GM21825 (cell line): ENCODE measurements at regions not wholly inside any gene's neighbourhood (a gene's known extent, or its start where the extent isn't known, plus 50 kb on each side); places are given as distances from the start of the nearest gene placed in this dataset.

Experiments used
- ATAC-seq: cut with Tn5 transposase; IDR thresholded peaks from one replicate; pipeline ENCODE4 v1.9.1; 2021; ENCODE audit warnings: mild to moderate bottlenecking, moderate library complexity; ENCODE audit not compliant: unreplicated experiment

DNA sequence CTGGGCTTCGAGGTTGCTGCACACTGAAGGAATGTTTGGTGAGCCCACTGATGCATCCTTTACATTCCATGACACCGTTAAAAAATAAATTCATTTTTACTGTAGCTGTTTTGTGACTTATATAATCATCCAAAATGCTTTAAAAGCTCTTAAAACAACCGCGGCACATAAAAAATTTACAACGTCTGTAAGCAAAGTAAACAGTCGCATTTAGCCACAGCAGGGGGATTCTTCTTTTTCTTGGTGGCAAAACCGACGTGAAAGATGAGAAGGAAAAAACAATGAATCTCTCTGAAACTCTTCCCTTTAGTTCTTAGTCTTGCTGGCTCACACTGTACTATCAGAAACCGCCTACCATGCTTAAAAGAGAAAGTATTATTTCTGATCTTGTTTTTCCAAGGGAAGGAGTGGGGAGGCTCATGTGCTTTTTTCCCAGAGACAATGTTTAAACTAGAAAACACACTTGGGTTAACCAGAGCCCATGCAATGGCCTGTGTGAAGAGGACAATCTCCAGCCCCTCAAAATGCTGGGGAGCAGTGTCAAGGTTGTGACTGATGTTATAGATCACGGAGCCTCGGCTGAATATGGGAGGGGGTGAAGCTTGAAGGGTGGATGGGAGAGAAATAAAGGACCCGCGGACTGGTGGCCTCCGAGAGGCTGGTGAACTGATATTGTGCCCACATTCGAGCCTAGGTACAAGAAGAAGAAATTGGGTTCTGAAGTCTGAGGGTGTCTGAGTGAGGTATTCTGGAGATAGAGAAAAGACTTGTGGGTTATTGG, 91.1 kb downstream of the IRF8 start:
- ATAC-seq: no peak

GRCh38 chr16:85990861-85991301, 91.9 kb downstream of the IRF8 start:
- ATAC-seq: no peak

DNA sequence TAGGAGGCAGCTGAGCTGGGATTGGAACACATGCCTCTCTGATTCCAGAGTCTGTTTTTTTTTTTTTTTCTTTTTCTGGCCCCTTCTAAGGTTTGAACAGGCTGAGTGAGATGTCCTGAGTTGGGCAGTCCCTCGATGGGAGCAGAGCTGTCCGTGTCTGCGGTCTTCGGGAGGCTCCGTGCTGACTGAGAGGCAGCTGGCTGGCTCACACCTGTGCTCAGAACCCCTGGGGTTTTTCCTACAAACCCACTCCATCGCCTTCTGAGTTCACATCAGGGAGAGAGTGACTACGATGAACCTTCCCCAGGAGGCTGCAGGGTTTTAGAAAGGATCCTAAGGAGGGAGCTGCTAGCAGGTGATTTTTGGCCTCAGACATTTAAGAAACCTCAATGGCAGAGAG, 92.5 kb downstream of the IRF8 start:
- ATAC-seq: no peak

DNA sequence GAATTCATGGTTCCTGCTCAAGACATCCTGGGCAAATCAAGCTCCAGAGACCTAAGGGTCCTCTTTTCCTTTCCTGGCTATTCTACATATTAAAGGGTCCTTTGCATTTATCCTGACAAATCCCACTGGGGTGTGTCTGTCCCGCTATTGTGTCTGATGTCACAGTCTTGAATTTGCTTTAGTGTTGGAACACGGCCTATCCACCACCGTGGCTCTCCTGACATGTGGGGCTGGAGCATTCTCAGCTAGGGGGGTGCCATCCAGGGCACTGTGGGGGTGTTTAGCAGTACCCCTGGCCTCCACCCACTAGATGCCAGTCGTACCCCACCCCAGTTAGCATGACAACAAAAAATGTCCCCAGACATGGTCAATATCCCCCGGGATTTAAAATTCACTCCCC, 92.9 kb downstream of the IRF8 start:
- no peak for ATAC-seq

GRCh38 chr16:85992359-85992758, 93.4 kb downstream of the IRF8 start:
- no peak for ATAC-seq

GRCh38 chr16:85992779-85993178, 93.8 kb downstream of the IRF8 start:
- ATAC-seq: no peak

GRCh38 chr16:85994492-85995490, 95.8 kb downstream of the IRF8 start:
- ATAC-seq: no peak

- ATAC-seq: peak; percentile 41
These were observed 96.8 kb downstream of the IRF8 start for GRCh38 chr16:85995541-85996423.

- no peak for ATAC-seq
These were observed 97.9 kb downstream of the IRF8 start for GRCh38 chr16:85996843-85997242.

GRCh38 chr16:85998171-85998867, 99.4 kb downstream of the IRF8 start:
- ATAC-seq: no peak

DNA sequence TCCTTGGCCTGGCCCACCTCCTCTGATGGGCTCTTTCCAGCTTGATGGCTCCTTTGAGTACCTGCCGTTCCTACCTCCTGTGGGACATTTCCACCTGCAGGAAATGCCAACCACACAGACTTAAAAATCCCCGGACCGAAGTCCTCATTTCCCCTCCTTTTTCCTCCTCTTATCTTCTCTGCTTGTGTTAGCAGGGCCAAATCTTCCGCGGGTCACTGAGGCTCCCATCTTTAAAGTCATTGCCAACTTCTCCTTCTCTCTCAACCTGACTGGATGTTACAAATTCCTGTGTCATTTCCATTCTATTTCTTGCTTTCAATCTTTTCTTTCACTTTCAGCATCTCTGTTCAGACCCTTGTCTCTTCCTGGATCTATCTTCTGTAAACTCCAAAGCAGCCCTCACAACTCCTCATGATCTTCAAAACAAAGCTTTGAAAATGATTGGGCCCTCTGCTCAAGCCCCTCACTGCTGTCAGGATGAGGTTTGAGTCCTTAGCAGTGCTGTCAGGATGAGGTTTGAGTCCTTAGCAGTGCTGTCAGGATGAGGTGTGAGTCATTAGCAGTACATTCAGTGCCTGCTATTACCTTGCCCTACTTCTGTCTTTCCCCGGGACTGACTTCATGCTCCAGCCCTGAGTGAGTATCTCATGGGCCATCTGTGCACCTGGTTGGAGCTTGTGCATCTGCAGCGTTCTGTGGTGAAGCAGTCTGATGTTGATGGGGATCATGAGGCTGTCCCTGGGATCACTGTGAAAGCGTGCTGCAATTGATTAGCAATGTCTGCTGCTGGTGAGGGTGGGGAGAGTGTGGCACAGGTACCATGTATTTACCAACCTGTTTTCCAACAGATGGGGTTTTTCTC, 100.1 kb downstream of the IRF8 start:
- no peak for ATAC-seq

DNA sequence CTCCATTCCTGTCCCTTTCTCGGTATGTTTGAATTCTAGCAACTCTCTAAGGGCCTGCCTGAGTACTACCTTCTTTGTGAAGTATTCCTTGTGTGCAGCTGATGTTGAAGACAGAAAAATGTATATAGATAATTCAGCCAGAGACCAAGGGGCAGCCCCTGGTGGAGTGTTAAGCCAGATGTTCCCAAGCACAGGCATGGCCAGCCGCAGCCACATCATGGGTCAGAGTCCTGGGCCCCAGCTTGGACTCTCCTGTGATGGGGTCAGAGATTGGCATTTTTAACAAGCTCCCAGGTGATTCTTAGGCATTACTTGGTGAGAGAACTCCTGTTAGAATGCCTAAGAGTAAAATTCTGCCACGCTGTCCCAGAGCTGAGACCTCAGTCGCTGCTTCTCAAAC, 100.8 kb downstream of the IRF8 start:
- ATAC-seq: no peak

GRCh38 chr16:86002178-86002900, 103.4 kb downstream of the IRF8 start:
- ATAC-seq: peak; percentile 44

DNA sequence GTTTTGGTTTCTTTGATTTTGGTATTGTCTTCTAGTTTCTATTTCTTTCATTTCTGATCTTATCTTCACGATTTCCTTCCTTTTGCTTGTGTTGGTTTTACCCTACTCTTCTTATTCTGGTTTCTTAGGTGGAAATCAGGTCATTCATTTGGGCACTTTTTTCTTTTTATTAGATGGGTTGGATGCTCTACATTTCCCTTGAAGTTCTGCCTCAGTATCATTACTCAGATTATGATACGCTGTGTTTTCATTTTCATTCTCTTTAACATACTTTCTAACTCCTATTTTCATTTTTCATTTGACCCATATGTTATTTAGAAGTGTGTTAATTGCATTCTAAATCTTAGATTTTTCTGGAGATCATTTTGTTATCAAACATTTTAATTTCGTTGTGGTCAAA, 108.6 kb downstream of the IRF8 start:
- no peak for ATAC-seq

- no peak for ATAC-seq
These were observed 111.7 kb downstream of the IRF8 start for GRCh38 chr16:86010680-86011141.

DNA sequence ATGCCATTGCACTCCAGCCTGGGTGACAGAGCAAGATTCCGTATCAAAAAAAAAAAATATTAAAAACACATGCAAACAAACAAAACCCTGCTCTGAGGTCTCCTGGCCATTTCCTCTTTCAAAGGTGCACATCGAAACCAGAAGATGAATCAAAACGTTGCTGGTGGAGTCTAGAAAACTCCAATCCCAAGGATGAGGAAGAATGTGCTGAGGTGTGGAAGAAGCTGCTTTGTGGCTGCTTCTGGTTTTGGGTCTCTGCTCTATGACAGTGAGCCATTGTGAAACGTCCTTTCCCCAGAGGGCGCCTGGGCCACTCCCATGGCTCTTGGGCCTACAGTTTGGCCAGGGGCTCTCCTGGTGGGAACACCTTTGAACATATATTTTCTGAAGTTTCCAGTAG, 112.6 kb downstream of the IRF8 start:
- no peak for ATAC-seq

DNA sequence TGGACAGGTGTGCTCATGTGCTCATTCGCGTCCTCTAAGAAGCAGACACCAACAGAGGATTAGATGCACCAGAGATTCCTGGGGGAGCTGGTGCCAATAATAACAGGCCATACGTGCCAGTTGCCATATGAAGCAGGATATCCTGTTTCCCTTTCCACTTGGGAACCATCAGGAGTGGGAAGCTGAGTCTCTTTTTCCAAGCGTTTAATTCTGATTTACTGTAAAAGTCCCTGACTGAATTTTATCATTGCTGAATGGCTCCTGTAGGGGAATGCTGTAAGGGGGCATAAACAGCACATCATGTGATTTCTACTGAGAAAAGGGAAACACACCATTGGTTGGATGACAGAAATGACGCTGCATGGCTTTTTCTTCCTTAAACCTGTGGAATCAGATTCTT, 113.3 kb downstream of the IRF8 start:
- no peak for ATAC-seq

DNA sequence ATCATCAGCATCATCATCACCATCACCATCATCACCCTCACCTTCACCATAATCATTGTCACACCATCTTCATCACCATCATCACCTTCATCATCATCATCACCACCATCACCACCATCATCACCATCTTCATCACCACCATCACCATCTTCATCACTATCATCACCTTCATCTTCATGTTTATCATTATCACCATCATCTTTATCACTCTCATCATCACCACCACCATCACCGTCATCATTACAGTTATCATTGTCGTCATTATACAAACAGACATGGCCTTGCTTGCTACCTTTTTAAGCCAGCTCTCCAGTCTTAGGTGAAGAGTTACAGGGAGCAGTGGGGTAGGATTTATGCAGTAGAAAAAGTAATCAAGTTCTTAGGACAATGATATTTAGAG, 114.9 kb downstream of the IRF8 start:
- no peak for ATAC-seq

DNA sequence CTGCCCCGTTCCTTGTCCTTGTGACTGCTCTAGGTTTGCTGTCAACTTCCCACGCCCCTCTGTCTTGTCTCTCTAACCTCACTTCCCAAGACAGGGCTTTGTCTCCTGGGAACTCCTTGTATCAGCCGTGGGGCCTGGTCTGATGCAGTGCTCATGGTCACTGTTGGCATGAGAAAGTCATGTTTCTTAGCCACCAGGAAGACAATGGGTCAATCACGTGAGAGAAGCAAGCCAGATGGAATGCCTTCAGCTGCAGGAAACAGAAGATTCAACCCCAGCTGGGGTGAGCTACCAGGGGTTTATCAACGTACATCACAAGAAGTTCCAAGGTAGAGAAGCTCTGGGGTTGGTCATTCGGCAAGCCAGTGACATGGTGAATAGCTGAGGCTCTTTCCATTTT, 116.6 kb downstream of the IRF8 start:
- ATAC-seq: no peak
